ENCODE measurements at regions not wholly inside any gene's neighbourhood (a gene's known extent, or its start where the extent isn't known, plus 50 kb on each side); places are given as distances from the start of the nearest gene placed in this dataset.
A peak's percentile ranks its signal among the peaks of the same experiment; 100 is the strongest.

- no peak for DNase-seq
- Mint-ChIP-seq H3K4me3 (no peak overlapping the region), H3K36me3 (ENCODE audit: low read depth) (no peaks in the 10 kb centered on the region), H3K27me3 (peaks cover 5% of the 10 kb centered on the region), H3K4me1 (ENCODE audit: low read depth) (peaks cover 9% of the 10 kb centered on the region), H3K27ac (no peak overlapping the region), H3K9me3 (no peaks in the 10 kb centered on the region)
- no peak for TF ChIP-seq CTCF (IDR thresholded peaks at IDR 0.05)
- POLR2A ChIA-PET: no interaction called here
- ATAC-seq: no peak
- CTCF ChIA-PET: no interaction called here
- intact Hi-C loops (cut with micrococcal nuclease): no loop called here
These were observed 208.3 kb upstream of the RUNX1 start for GRCh38 chr21:35257413-35257812.

- H3K9me3 Mint-ChIP-seq: no peaks in the 10 kb centered on the region
- no peak for DNase-seq
- H3K36me3 Mint-ChIP-seq (ENCODE audit: low read depth): no peaks in the 10 kb centered on the region
- H3K27ac Mint-ChIP-seq: no peak overlapping the region
- ATAC-seq: peak; percentile 34
- H3K4me1 Mint-ChIP-seq (ENCODE audit: low read depth): peaks cover 9% of the 10 kb centered on the region
- ChIA-PET CTCF (no interaction called here), POLR2A (no interaction called here)
- no peak for TF ChIP-seq CTCF (IDR thresholded peaks at IDR 0.05)
- intact Hi-C loops (cut with micrococcal nuclease): no loop called here
- peaks cover 5% of the 10 kb centered on the region for H3K27me3 Mint-ChIP-seq
- no peak overlapping the region for H3K4me3 Mint-ChIP-seq
These were observed 207.4 kb upstream of the RUNX1 start for GRCh38 chr21:35256468-35256988.

GRCh38 chr21:35254765-35255138 is 205.7 kb upstream of the RUNX1 start:
- H3K36me3 Mint-ChIP-seq (ENCODE audit: low read depth): no peaks in the 10 kb centered on the region
- no peak overlapping the region for H3K27ac Mint-ChIP-seq
- intact Hi-C loops (cut with micrococcal nuclease): no loop called here
- TF ChIP-seq CTCF (IDR thresholded peaks at IDR 0.05): no peak
- no peak for DNase-seq
- peaks cover 9% of the 10 kb centered on the region for H3K4me1 Mint-ChIP-seq (ENCODE audit: low read depth)
- POLR2A ChIA-PET: no interaction called here
- CTCF ChIA-PET: interaction anchor here (1.9 kb wide), 1 partner anchor 16 kb away, joined by 5 read pairs; no protein-coding TSS in a partner anchor
- no peak for ATAC-seq
- no peak overlapping the region for H3K4me3 Mint-ChIP-seq
- peaks cover 8% of the 10 kb centered on the region for H3K9me3 Mint-ChIP-seq
- peaks cover 5% of the 10 kb centered on the region for H3K27me3 Mint-ChIP-seq

- POLR2A ChIA-PET: no interaction called here
- CTCF ChIA-PET: interaction anchor here (0.7 to 1.9 kb wide), 2 partner anchors 16 to 97 kb away, joined by 4 to 5 read pairs; no protein-coding TSS in a partner anchor
These were observed 205.1 kb upstream of the RUNX1 start for GRCh38 chr21:35254006-35254764.

More at GRCh38 chr21:35254006-35254764, 205.1 kb upstream of the RUNX1 start:
- no peak overlapping the region for H3K4me3 Mint-ChIP-seq
- no peak for DNase-seq
- intact Hi-C loops (cut with micrococcal nuclease): no loop called here
- H3K27me3 Mint-ChIP-seq: peaks cover 5% of the 10 kb centered on the region
- peaks cover 8% of the 10 kb centered on the region for H3K9me3 Mint-ChIP-seq
- ATAC-seq: no peak
- H3K27ac Mint-ChIP-seq: no peak overlapping the region
- H3K4me1 Mint-ChIP-seq (ENCODE audit: low read depth): peaks cover 9% of the 10 kb centered on the region
- TF ChIP-seq CTCF (IDR thresholded peaks at IDR 0.05): no peak
- no peaks in the 10 kb centered on the region for H3K36me3 Mint-ChIP-seq (ENCODE audit: low read depth)

Measured in activated CD8-positive, alpha-beta T cell treated with anti-CD3 and anti-CD28 coated beads for 36 hours (primary cell).